SK-N-SH (cell line): ENCODE measurements at regions not wholly inside any gene's neighbourhood (a gene's known extent, or its start where the extent isn't known, plus 50 kb on each side); places are given as distances from the start of the nearest gene placed in this dataset.

Experiments
- CTCF ChIA-PET: fragments of 300-600, 350-600 bp; formaldehyde crosslinking; extraction: SDS; loops from one replicate; lab custom pipeline; 2021; lab: Yijun Ruan, JAX
- POLR2A ChIA-PET: fragments of 350-600 bp; sonication (Branson Sonifier 250); formaldehyde crosslinking; extraction: SDS; loops from one replicate; lab custom pipeline; 2020; ENCODE audit warnings: antibody characterized with exemption, inconsistent platforms; lab: Yijun Ruan, JAX
- DNase-seq: peaks from one replicate; pipeline ENCODE4 v3.0.0; 2012
- H2AFZ ChIP-seq: fragments of 200-600 bp; sonication (generic); 2 replicates; pipeline ENCODE4 v1.8.1; 2016; ENCODE audit warnings: antibody characterized with exemption, mild to moderate bottlenecking, low read depth
- H3F3A ChIP-seq: fragments of 200-600 bp; sonication (generic); replicated peaks from 2 replicates; pipeline ENCODE3; 2016; ENCODE audit warnings: antibody characterized with exemption, mild to moderate bottlenecking; ENCODE audit not compliant: insufficient read depth
- H3K27ac ChIP-seq, 2 experiments: fragments of 200-500 bp in 1 of 2; fragments of 200-600 bp in 1 of 2; sonication (Bioruptor generic) in 1 of 2; sonication (generic), shearing (Covaris generic) in 1 of 2; 2 replicates each; pipeline versions ENCODE4 v1.5.1 to v1.6.1; 2014 to 2016; ENCODE audit warnings: low read depth in 2 of 2, inconsistent platforms in 1 of 2, low read length in 1 of 2, mild to moderate bottlenecking in 1 of 2, mixed read lengths in 1 of 2
- H3K27me3 ChIP-seq: fragments of 200-600 bp; sonication (generic), shearing (Covaris generic); 2 replicates; pipeline ENCODE4 v1.6.1; 2016; ENCODE audit warnings: mixed run types; ENCODE audit not compliant: insufficient read depth
- H3K36me3 ChIP-seq, 2 experiments: fragments of 200-500 bp in 1 of 2; fragments of 200-600 bp in 1 of 2; sonication (Bioruptor generic) in 1 of 2; sonication (generic) in 1 of 2; replicated peaks in 1 of 2; 2 replicates each; pipeline versions ENCODE3 to v1.5.1; 2014 to 2016; ENCODE audit warnings: low read length in 1 of 2, mild to moderate bottlenecking in 1 of 2; ENCODE audit not compliant: insufficient read depth in 2 of 2, control insufficient read depth in 1 of 2
- H3K4me1 ChIP-seq, 2 experiments: fragments of 200-500 bp in 1 of 2; fragments of 200-600 bp in 1 of 2; sonication (Bioruptor generic) in 1 of 2; sonication (generic), shearing (Covaris generic) in 1 of 2; 2 replicates each; pipeline versions ENCODE4 v1.5.1 to v1.6.1; 2014 to 2016; ENCODE audit warnings: low read depth in 1 of 2, low read length in 1 of 2, mixed run types in 1 of 2; ENCODE audit not compliant: insufficient read depth in 2 of 2, control insufficient read depth in 1 of 2
- H3K4me2 ChIP-seq: fragments of 200-600 bp; sonication (generic), shearing (Covaris generic); 2 replicates; pipeline ENCODE4 v1.6.1; 2017; ENCODE audit warnings: mixed run types
- H3K4me3 ChIP-seq, 2 experiments: fragments of 200-500 bp in 1 of 2; fragments of 200-600 bp in 1 of 2; sonication (Bioruptor generic) in 1 of 2; sonication (generic), shearing (Covaris generic) in 1 of 2; 2 replicates each; pipeline versions ENCODE4 v1.5.1 to v1.8.1; 2014 to 2016; ENCODE audit warnings: low read depth in 2 of 2, inconsistent platforms in 1 of 2, low read length in 1 of 2, mild to moderate bottlenecking in 1 of 2, mixed read lengths in 1 of 2, moderate library complexity in 1 of 2
- H3K79me2 ChIP-seq: fragments of 200-600 bp; sonication (generic); 2 replicates; pipeline ENCODE4 v1.8.1; 2017; ENCODE audit warnings: mild to moderate bottlenecking; ENCODE audit not compliant: insufficient read depth
- H3K9ac ChIP-seq: fragments of 200-600 bp; sonication (generic); 2 replicates; pipeline ENCODE4 v1.6.1; 2017; ENCODE audit warnings: mixed run types
- H3K9me2 ChIP-seq: fragments of 200-600 bp; sonication (generic); 2 replicates; pipeline ENCODE4 v1.6.1; 2017; ENCODE audit warnings: mixed run types
- H3K9me3 ChIP-seq: fragments of 200-600 bp; sonication (generic); 2 replicates; pipeline ENCODE4 v1.6.1; 2017; ENCODE audit warnings: mixed run types, mild to moderate bottlenecking, moderate library complexity
- H4K20me1 ChIP-seq: fragments of 200-600 bp; sonication (generic); 2 replicates; pipeline ENCODE4 v1.6.1; 2017; ENCODE audit warnings: mild to moderate bottlenecking, mixed run types; ENCODE audit not compliant: insufficient read depth
- CTCF ChIP-seq: fragments of 200-600 bp; sonication (generic); IDR thresholded peaks from 2 replicates; pipeline ENCODE4 v1.6.1; 2017; ENCODE audit warnings: antibody characterized with exemption, mild to moderate bottlenecking, moderate library complexity
- EP300 ChIP-seq, 2 experiments: IDR thresholded peaks; 2 replicates each; pipeline versions ENCODE4 v1.4.0 to v1.6.1; 2012; ENCODE audit warnings: borderline replicate concordance in 1 of 2, low read depth in 1 of 2, low read length in 1 of 2
- FOSL2 ChIP-seq: IDR thresholded peaks from 2 replicates; pipeline ENCODE4 v1.4.0; 2012; ENCODE audit warnings: low read depth, mild to moderate bottlenecking, moderate library complexity, borderline replicate concordance
- FOXM1 ChIP-seq: IDR thresholded peaks from 2 replicates; pipeline ENCODE4 v1.4.0; 2012; ENCODE audit warnings: low read depth, mild to moderate bottlenecking
- GATA2 ChIP-seq: sonication (generic); formaldehyde crosslinking; IDR thresholded peaks from 2 replicates; pipeline ENCODE4 v1.5.0; 2020; ENCODE audit warnings: mild to moderate bottlenecking, missing genetic modification reagents
- JUND ChIP-seq: IDR thresholded peaks from 2 replicates; pipeline ENCODE4 v1.4.0; 2012
- MAX ChIP-seq: IDR thresholded peaks from 2 replicates; pipeline ENCODE4 v1.4.0; 2012; ENCODE audit warnings: low read depth
- NFIC ChIP-seq: IDR thresholded peaks from 2 replicates; pipeline ENCODE4 v1.4.0; 2012; ENCODE audit warnings: borderline replicate concordance
- NRF1 ChIP-seq: IDR thresholded peaks from 2 replicates; pipeline ENCODE4 v1.6.1; 2012; ENCODE audit warnings: low read depth, mild to moderate bottlenecking, low read length
- PBX3 ChIP-seq: IDR thresholded peaks from 2 replicates; pipeline ENCODE4; 2012
- POLR2AphosphoS5 ChIP-seq: IDR thresholded peaks from 2 replicates; pipeline ENCODE4 v1.6.1; 2012; ENCODE audit warnings: low read depth, low read length
- RAD21 ChIP-seq: IDR thresholded peaks from 2 replicates; pipeline ENCODE4 v1.6.1; 2012; ENCODE audit warnings: mild to moderate bottlenecking, low read length
- RCOR1 ChIP-seq: fragments of 150-350 bp; IDR thresholded peaks from 2 replicates; pipeline ENCODE4 v1.6.1; 2017; ENCODE audit warnings: antibody characterized with exemption, low read length
- REST ChIP-seq: IDR thresholded peaks from 2 replicates; pipeline ENCODE4 v1.6.1; 2012; ENCODE audit warnings: mild to moderate bottlenecking, low read depth, low read length, moderate library complexity
- RFX5 ChIP-seq: IDR thresholded peaks from 2 replicates; pipeline ENCODE4 v1.6.1; 2012; ENCODE audit warnings: mild to moderate bottlenecking, improper control_type of control experiment, low read length
- SMC3 ChIP-seq: IDR thresholded peaks from 2 replicates; pipeline ENCODE4 v1.6.1; 2012; ENCODE audit warnings: low read depth, low read length, improper control_type of control experiment
- TAF1 ChIP-seq: IDR thresholded peaks from 2 replicates; pipeline ENCODE4 v1.6.1; 2012; ENCODE audit warnings: low read depth, mild to moderate bottlenecking, low read length, moderate library complexity, borderline replicate concordance
- TCF12 ChIP-seq: IDR thresholded peaks from 2 replicates; pipeline ENCODE4 v1.4.0; 2012
- TEAD4 ChIP-seq: IDR thresholded peaks from 2 replicates; pipeline ENCODE4 v1.4.0; 2012; ENCODE audit warnings: mild to moderate bottlenecking, borderline replicate concordance; ENCODE audit not compliant: insufficient read depth
- YY1 ChIP-seq: IDR thresholded peaks from 2 replicates; pipeline ENCODE4 v1.4.0; 2012; ENCODE audit warnings: low read depth, mild to moderate bottlenecking
- ZBTB33 ChIP-seq: IDR thresholded peaks from 2 replicates; pipeline ENCODE4 v1.4.0; 2012; ENCODE audit warnings: low read depth, borderline replicate concordance
- WGBS: methylation state at CpG from one replicate; pipeline ENCODE4 v1.1.6; 2017; ENCODE audit warnings: low lambda C conversion rate; 5-methylcytosine and 5-hydroxymethylcytosine counted together

- POLR2A ChIA-PET = no interaction called here
- no peak overlapping the region; the same call in 1 of the 2 replicates for H3K9ac ChIP-seq
- H3K27ac ChIP-seq = peak overlapping the region; percentile 48 to 78; a peak in 3 of 4 replicates
- no peaks in the 10 kb centered on the region for H3K9me2 ChIP-seq
- no peaks in the 10 kb centered on the region for H3K36me3 ChIP-seq
- peaks cover 21 to 26% of the 10 kb centered on the region in 2 experiments; a peak in 3 of 4 replicates for H3K4me1 ChIP-seq
- H3K9me3 ChIP-seq = no peaks in the 10 kb centered on the region
- no peaks in the 10 kb centered on the region for H4K20me1 ChIP-seq
- CTCF ChIA-PET = interaction anchor here (0.6 to 4.9 kb wide), 42 partner anchors 9 to 1215 kb away, joined by 3 to 49 read pairs (median 3); partner anchors contain the start of gene CCDC71L
- peak overlapping the region; percentile 72 for H2AFZ ChIP-seq
- peak; percentile 65 for DNase-seq
- peak overlapping the region; percentile 5; the same call in 1 of the 2 replicates for H3K4me2 ChIP-seq
- WGBS = 48% methylated on average over 2 of the region's 2 CpGs
- TF ChIP-seq FOXM1 (no peak), EP300 (IDR thresholded peaks at IDR 0.05; ENCODE audit: borderline replicate concordance in 1 of 2, low read depth in 1 of 2, low read length in 1 of 2) (no peak), REST (no peak), SMC3 (peak; percentile 70), TCF12 (peak; percentile 36; the same call in 1 of the 2 replicates), PBX3 (0 out of 2 replicates have a peak, but pooled peaks have one; percentile 22), YY1 (no peak), MAX (no peak), RCOR1 (0 out of 2 replicates have a peak, but pooled peaks have one; percentile 52), ZBTB33 (no peak), TAF1 (0 out of 2 replicates have a peak, but pooled peaks have one; percentile 27), RFX5 (no peak), RAD21 (peak; percentile 83), NRF1 (no peak), POLR2AphosphoS5 (no peak), CTCF (peak; percentile 97), FOSL2 (no peak; the same call in 1 of the 2 replicates), TEAD4 (no peak), JUND (no peak), GATA2 (CRISPR knock-in tag) (no peak), NFIC (peak; percentile 7; the same call in 1 of the 2 replicates)
- H3K27me3 ChIP-seq = no peaks in the 10 kb centered on the region
- H3K79me2 ChIP-seq = no peaks in the 10 kb centered on the region
- peaks cover 24% of the 10 kb centered on the region for H3F3A ChIP-seq
- no peak overlapping the region; a peak in 1 of 4 replicates for H3K4me3 ChIP-seq
These were observed 118.3 kb downstream of the CCDC71L start for GRCh38 chr7:106542550-106543220.
